ENCODE measurements at regions not wholly inside any gene's neighbourhood (a gene's known extent, or its start where the extent isn't known, plus 50 kb on each side); places are given as distances from the start of the nearest gene placed in this dataset.

DNA sequence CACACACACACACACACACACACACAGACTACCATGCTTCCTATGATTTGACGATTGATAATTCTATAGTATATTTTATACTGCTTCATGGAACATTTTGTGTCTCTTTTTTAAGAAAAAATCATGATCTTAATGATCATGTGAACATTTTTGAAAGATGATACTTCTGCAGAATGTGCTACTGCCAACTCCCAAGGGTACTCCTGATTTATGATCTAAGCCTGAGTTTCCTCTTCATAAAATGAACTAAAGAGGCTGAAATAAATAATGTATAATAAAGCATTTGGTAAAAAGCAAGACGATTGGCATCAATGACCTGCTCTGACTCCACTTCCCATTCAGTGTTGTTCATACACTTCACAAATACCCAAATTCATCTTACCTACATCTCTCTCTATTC is 333.8 kb upstream of the RBMS3 start:
- DNase-seq (ENCODE audit: low read depth in 2 of 2): no peak

DNA sequence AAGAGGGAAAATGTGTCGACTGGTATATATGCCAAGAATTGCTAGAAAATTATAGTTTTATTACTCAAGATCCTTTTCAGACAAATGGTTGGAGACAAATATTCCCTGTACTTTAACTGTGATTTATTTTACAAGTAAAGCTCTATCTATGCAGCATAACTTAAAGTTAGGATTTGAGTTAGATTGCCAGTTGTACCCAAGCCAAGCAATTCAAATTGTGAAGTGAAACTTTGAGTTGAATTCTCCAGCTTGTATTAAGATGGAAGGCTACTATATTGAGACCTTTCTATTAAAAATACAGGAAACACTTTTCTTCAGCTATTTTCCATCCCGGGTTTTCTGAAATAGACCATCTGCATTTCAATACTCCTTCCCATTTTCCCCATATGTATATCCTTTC is 333.1 kb upstream of the RBMS3 start:
- DNase-seq (ENCODE audit: low read depth in 2 of 2): no peak

DNA sequence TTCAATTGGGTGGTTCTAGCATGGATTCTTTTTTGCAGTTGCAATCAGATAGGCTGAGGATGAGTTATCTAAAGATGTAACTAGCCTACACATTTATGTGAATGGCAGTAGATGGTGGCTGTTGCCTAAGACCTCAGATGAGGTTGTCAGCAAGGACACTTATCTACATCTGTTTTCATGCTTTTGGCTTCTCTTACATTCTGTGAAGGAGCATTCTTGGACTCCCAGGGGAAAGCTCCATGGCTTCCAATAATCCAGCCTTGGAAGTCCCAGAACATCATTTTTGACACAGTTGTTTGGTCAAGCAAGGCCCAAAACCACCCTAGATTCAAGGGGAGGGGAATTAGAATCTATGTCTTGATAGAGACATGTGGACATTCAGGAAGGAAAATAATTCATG is 332.2 kb upstream of the RBMS3 start:
- DNase-seq (ENCODE audit: low read depth in 2 of 2): no peak

DNA sequence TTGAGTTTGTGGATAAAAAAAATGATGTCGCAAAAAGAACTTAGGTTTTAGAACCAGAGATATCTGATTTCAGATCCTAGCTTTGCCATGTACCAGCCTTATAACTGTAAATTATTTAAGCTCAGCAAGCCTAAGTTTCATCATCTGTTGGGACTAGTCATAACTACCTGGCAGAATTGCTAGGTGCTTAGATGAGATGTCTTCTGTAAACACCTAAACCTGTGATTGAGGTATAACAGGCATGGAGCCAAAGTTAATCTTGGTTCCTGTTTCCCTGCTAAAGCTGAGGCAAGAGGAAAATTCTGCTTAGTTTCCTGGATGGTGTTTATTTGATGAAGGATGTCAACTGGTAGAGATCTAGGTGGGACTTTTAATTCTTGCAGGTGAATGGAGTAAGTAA is 331.3 kb upstream of the RBMS3 start:
- DNase-seq (ENCODE audit: low read depth in 2 of 2): no peak

DNA sequence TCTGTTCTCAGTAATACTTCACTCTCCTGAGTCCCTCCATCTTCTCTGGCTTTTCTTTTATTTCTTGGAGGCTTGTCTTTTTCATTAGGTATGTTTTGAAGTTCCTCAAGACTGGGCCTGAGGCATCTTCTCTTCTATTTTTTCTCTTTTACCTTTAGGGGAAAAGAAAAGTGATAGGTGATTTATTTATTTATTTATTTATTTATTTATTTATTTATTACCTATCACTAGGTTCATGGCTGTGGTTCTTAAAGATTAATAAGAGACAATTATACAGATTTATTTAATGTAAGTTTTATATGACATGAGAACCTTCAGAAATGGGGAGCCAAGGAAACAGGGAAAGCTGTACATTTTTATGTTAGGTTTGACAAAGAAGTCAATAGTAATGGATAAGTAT is 330.3 kb upstream of the RBMS3 start:
- no peak for DNase-seq (ENCODE audit: low read depth in 2 of 2)

DNA sequence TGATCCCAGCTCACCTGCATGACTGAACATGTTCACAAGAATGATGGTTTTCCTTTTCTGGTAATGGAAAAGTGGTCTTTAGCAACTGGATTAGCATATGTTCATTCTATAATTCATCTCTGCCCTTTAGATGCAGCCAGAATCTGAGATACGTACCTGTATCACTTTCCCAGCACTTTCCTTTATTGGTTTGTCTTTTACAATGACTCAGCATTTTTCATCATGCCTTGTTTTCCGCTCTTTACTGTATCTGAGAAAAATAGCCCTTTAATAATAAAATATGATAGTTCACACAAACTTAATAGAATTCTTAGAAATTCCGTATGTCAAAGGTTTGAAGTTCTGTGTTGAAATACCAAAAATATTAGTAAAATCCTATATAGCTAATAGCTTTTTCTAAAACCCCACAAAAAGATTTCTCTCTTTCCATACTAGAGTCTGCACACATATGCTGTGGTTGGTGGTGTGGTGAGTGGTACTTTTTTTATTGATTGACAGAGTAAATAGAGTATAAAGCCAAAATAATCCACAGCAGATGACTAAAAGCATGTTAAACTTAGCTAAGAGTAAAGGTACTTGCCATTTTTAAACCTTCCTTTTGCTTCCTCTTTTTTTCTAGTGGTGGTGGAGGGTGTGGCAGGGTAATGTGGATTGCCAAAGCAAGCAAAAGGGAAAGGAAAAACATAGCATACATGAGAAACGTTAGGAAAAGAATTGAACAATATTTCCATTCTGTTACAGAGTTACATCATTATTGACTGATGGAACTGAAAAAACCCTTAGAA is 328.9 kb upstream of the RBMS3 start:
- peak in 1 of 2 donors; percentile 40 for DNase-seq (ENCODE audit: low read depth in 2 of 2)

DNA sequence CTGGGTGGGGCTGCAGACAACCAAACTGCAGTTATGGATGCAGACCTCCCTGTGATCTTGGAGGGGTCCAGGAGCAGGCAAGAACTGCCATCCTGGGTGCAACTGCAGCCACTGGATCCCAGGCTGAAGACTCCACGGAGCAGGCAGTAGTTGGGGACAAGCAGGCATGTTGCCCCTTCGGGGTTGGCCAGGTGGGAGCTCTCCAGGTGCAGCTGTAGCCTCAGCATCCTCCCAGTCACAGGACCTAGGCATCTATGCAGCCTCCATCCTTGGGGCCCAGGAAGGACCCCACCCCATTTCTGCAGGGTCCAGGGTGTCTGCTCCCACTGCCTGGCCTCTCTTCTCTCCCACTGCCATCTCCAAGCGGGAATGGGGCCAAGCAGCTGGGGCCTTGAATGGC is 322.2 kb upstream of the RBMS3 start:
- DNase-seq (ENCODE audit: low read depth in 2 of 2): no peak

DNA sequence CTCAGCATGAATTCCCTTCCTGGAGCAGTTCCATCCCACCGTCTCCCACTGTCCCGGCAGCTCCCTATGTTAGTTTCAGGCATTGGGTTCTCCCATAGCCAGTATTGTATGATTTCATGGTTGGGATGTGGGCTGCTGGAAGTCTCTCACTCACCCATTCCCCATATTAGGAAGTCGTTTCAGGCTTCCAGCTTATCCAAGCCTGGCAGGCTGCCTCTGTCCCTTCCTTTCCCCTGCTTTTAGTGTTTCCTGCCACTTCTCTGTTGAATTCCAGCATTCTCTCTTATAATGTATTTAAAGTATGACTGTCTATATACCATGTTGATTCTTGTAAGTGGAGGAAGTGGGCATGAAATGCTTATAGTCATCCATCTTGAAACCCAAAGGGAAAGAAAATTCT is 309.7 kb upstream of the RBMS3 start:
- DNase-seq (ENCODE audit: low read depth in 2 of 2): peak; percentile 48 to 77

DNA sequence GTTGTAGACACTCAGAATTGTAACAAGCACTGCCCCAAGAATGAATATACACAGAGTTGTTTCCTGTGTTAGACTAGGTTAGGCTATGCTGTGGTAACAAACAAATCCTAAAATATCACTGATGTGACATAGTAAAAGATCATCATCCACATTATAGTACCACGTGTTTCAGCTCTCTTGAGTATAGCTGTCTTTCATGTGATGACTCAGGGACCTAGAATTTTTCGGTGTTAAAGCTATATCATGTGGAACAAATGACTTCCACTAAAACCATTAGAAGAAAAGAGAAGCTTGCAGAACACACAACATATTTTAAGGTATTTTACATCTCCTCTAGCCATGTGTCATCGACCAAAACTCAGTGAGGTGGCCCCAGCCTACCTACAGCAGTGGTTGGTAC is 307.9 kb upstream of the RBMS3 start:
- peak in 1 of 2 donors; percentile 20 for DNase-seq (ENCODE audit: low read depth in 2 of 2)

DNA sequence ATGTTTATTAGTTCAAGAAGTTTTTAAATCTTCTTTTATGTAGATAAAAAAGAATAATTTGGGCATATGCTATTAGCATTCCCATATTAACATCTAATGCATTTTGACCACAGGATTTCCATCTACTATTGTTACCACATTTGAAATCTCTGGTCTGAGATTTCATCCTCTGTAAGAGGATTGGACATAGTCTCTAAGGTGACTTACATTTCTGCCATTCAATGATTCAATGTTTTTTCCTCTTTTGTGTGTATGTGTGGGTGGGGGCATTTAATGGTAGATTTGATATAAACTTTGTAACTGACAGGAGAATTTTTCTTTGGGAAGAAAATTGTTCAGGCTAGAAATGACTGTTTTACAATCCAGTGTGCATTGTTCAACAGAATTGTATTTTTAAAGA is 307.3 kb upstream of the RBMS3 start:
- peak in 1 of 2 donors; percentile 66 for DNase-seq (ENCODE audit: low read depth in 2 of 2)

DNA sequence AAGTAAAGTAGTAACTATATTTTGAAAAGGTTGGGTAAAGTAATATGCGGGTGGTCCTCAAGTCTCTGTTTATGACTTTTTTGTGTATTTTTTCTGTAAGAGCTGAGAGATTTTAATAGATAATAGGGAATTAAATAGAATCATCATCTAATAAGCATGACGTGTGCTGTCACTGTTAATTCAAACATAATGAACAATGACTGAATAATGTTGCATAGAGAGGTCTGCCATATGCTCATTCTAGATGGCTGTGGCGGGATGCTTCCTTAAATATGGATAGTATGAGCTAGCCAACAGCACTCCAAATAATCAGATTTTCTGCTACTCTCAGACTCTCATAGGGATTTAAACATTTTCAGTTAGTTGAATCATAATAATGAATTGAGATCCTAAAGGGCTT is 302.8 kb upstream of the RBMS3 start:
- no peak for DNase-seq (ENCODE audit: low read depth in 2 of 2)

DNA sequence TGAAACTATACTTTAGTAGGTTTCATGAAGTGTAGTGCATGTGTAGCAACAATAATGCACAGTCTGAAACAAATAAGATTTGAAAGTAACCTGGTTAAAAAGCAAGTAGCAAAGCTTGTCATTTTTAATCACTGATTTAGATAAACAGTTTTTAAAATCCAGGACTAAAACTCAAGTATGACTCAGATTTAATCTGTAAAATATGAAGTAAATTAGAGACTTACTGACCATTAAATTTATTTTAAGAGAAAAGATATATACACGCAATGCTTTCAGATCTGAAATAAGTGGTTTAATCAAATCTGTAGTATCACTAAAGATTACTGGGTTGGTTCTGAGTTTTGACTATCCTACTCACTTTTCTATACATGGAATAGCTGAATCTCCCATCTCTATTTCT is 300.7 kb upstream of the RBMS3 start:
- no peak for DNase-seq (ENCODE audit: low read depth in 2 of 2)

DNA sequence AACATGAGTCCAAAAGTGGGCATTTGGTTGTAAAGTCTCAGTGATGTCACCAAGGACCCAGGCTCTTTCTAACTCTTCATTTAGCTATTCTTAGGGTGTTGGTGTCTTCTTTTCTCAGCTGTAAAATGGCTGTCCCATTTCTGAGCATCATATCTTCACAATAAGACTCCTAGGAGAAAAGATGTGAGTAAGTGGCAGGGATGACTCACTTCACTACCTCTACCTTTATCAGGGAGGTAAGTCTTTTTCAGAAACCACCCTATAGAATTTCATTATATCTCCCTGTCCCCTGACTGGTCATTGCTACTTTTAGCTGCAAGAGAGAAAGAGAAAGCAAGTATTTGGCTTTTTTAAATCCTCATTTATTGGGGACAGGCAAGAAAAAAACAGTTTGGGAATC is 300.2 kb upstream of the RBMS3 start:
- no peak for DNase-seq (ENCODE audit: low read depth in 2 of 2)

DNA sequence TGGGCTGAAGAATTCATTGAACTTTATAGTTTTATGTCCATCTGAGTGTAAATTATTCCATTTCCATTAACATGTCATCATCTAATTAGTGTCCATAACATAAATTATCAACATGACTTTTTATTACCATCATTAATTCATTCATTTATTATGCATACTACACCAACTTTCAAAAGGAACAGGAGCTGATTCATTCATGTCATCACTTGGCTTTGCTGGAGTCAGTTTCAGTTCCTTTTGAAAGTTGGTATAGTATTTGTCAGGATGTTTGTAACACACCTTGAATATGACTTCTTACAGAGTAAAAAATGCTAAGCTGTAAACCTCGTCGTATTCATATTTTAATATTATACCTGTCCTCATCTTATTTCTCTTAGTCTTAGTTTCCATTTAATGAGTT is 298.0 kb upstream of the RBMS3 start:
- DNase-seq (ENCODE audit: low read depth in 2 of 2): no peak

DNA sequence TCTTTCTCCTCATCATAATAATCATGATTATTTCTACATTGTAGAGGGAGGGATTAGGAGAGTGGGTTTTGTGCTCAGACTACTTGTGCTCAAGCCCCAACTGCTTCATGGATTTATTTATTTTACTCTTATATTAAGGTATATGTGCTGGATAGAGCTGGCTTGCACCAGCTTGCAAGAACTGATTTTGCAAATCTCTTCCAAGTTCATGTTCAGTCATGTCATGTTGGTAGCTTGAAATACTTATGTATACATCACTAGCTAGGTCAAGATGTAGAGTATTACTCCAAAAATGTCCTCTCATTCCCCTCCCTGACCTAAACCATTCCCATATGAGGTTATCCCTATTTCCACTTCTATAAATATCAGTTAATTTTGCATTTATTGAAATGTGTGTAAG is 293.9 kb upstream of the RBMS3 start:
- DNase-seq (ENCODE audit: low read depth in 2 of 2): no peak

DNA sequence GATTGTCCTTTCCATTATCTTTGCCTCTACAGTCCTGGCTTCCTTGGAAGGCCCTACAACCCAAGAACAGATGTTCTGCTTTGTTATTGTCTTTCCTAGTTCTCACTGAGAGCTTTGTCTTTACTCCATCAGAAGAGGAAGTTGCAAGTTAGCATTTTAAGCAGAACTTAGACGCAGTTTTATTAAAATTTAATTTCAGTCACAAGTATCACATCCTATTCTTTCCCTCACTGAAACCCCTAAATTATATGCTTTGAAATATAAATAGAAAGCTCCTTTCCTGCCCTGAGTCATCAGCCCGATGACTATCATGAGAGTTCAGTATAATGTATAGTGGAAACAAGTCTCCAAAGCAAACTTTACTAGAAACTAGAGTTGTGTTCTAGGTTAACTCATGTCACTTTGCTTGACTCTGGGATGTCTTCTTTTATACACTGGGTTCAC is 291.2 kb upstream of the RBMS3 start:
- DNase-seq (ENCODE audit: low read depth in 2 of 2): peak in 1 of 2 donors; percentile 54

DNA sequence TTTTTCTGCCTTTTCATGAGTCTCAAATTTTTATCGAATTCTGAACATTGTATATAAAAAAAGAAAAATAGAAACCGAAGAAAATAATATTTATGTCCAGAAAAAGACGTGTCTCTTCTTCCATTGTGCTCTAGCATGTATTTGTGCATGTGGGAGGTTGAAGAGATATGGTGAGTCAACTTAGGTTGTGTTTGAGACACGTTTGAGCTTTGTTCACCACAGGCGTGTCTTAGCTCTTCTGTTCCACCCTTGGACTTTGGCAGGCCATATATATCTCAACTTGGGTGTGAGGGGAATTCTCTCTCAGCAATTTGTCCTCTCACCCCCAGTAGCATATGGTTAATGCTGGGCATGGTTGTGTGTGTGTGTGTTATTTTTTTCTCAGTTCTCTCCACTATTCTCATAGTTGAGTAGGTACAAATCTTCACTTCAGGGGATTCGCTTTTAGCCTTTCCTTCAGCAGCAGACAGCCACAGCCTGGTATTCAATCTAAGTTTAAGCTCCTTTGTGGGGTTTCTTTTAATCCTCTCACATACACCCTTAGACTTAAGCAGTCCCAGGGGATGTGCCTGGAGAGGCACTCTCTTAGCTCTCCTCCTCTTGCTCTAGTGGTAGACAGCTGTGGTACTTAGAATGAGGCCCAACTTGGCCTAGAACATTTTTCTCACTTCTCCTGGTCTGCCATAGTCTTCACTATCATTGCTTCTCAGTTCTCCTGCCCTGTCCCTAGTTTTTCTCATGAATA is 286.5 kb upstream of the RBMS3 start:
- DNase-seq (ENCODE audit: low read depth in 2 of 2): no peak

DNA sequence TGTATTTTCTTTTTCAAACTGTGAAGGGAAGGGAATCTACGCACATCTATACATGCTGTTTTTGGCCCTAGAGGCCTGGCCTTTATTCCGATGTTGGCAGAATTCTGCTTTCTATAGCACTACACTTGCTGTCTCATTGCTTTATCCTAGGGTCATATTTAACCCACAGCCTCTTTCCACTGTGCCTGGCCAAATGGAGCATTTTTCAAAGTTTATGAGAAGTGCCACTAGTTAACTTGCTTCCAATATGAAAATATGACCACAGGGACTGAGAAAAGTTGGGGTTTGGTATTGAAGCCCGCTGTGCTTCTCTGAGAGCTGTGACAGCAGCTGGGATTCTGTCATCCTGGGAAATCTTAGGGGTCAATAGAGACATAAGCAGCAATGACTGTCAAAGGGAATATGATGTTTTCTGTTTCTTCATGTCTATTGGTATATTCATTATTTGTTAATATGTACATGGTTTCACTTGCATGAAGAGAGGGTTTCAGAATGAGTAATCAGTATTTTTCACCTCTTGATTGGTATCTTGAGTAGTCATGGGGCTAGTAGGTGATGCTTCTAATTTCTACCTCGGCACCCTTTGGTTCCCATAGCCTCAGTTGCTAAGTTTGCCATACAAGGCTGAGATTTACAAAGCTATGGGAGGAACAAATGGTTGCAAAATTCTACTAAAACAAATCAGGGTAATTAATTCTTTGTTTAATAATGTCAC is 275.8 kb upstream of the RBMS3 start:
- DNase-seq (ENCODE audit: low read depth in 2 of 2): no peak

DNA sequence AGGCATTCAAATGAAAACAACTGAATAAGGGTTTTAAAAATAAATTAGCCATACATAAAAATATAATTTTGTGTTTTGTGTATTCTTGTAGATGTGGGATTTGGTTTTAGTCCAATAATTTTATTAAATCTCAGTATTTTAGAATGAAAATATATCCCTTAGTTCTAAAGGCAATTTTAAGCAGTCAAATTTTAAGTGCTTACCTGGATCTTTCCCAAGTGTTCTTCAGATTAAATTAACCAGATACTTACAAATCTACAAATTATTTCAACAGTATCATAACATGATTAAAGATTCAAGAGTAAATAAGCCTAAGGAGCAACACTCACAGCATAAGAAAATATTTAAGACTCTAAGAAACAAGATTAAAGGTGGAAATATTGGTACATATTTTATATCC is 275.0 kb upstream of the RBMS3 start:
- DNase-seq (ENCODE audit: low read depth in 2 of 2): no peak

DNA sequence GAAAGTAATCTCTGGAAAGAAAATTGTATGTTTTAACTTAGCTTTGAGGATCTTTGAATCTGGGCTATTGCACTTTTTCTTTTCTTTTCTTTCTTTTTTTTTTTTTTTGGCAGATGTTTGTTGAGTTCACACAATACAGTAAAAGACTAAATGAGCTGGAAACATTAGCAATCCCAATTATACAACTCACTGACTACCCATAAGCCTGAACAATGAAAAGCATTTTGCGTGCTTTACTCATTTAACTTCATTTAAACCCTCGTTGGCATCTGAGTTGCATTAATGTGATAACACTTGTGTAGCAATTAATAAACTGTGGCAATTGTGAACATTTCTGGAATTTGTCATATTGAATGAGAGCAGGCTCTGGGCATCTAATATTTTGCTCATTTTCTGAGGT is 269.4 kb upstream of the RBMS3 start:
- DNase-seq (ENCODE audit: low read depth in 2 of 2): no peak

DNA sequence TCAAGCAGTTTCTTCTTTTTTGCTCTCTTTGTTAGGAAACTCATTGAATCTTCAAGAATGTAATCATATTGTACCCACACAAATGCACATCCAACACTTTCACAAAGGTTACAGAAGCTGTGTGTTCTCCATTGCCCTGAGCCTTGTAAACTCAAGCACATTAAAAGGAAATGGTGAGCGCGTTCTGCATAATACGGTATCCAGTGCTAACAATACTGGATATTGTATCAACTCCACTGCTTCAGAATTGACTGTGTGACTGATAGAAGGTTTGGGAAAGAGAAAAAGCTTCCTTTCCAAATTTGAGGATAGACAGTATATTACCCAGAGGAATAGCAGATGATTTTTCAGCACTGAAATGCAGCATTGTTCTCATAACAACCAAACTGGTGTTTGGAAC is 268.9 kb upstream of the RBMS3 start:
- DNase-seq (ENCODE audit: low read depth in 2 of 2): no peak

DNA sequence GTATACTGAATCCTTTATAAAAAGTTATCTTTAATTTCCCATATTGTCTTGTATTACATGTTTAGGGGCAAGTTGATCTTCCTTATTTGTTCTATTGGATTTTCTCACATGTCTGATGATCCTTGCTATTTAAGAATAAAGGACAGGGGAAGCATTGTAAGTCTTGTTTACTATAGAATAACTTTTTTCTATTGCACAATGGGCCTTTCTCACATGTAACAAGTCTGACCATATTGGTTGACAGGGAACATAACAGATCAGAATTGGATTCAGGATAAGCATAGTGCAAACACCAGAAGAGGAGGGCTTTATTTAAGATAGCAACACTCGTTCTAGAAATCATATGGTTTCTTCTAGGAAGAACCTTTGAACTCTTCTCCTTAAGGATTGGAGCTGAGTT is 257.9 kb upstream of the RBMS3 start:
- DNase-seq (ENCODE audit: low read depth in 2 of 2): no peak

DNA sequence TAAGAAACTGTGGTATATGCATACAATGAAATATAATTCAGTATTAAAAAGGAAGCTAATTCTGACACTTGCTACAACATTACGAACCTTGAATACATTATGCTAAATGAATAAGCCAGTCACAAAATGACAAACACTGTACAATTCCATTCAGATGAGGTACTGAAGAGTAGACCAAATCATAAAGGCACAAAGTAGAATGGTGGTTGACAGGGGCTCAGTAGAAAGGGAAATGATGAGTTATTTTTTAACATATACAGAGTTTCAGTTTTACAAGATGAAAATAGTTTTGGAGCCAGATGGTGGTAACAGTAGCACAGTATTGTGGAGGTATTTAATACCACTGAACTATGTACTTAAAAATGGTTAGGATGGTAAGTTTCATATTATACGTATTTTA is 254.6 kb upstream of the RBMS3 start:
- no peak for DNase-seq (ENCODE audit: low read depth in 2 of 2)
